HCT116 (cell line): ENCODE measurements at regions not wholly inside any gene's neighbourhood (a gene's known extent, or its start where the extent isn't known, plus 50 kb on each side); places are given as distances from the start of the nearest gene placed in this dataset.

Experiments used
- CTCF ChIP-seq, 3 experiments: fragments of 200-600 bp in 1 of 3; sonication (generic) in 1 of 3; IDR thresholded peaks in 2 of 3; conservative IDR thresholded peaks in 1 of 3; 2 replicates each; pipeline ENCODE4 v1.5.1; 2012 to 2017; ENCODE audit warnings: low read depth in 2 of 3, low read length in 2 of 3, antibody characterized with exemption in 1 of 3, borderline replicate concordance in 1 of 3, control low read depth in 1 of 3, mild to moderate bottlenecking in 1 of 3, mixed read lengths in 1 of 3, mixed run types in 1 of 3, moderate library complexity in 1 of 3; ENCODE audit not compliant: insufficient read depth in 1 of 3
- EZH2phosphoT487 ChIP-seq: fragments of 200-600 bp; IDR thresholded peaks from 2 replicates; pipeline ENCODE4 v1.6.1; 2018; ENCODE audit warnings: antibody characterized with exemption, borderline replicate concordance
- JUND ChIP-seq: IDR thresholded peaks from 2 replicates; pipeline ENCODE4 v1.6.1; 2012
- POLR2A ChIP-seq: IDR thresholded peaks from 2 replicates; pipeline ENCODE4 v1.7.0; 2011; ENCODE audit warnings: borderline replicate concordance; ENCODE audit not compliant: insufficient read depth, insufficient read length; ENCODE audit errors: extremely low read depth
- RAD21 ChIP-seq: IDR thresholded peaks from 2 replicates; pipeline ENCODE4 v1.6.1; 2012; ENCODE audit warnings: low read depth, mild to moderate bottlenecking
- REST ChIP-seq: IDR thresholded peaks from 2 replicates; pipeline ENCODE4 v1.6.1; 2012; ENCODE audit warnings: low read depth
- SRF ChIP-seq: IDR thresholded peaks from 2 replicates; pipeline ENCODE4 v1.6.1; 2012; ENCODE audit warnings: low read depth

- no peak for TF ChIP-seq RAD21
- TF ChIP-seq POLR2A, result no peak
- TF ChIP-seq CTCF (IDR thresholded peaks at IDR 0.05 in 2 of 3, conservative IDR thresholded peaks at IDR 0.05 in 1 of 3; ENCODE audit: borderline replicate concordance in 1 of 3, insufficient read depth in 1 of 3, low read depth in 2 of 3, low read length in 2 of 3), result no peak
- TF ChIP-seq REST, result no peak
- TF ChIP-seq EZH2phosphoT487, result no peak
- no peak for TF ChIP-seq SRF
- no peak for TF ChIP-seq JUND
Observed at GRCh38 chr14:98766818-98767217, 505.2 kb downstream of the BCL11B start.
